BJ (cell line): ENCODE measurements at regions not wholly inside any gene's neighbourhood (a gene's known extent, or its start where the extent isn't known, plus 50 kb on each side); places are given as distances from the start of the nearest gene placed in this dataset.

Experiments used
- CTCF ChIA-PET: fragments of 350-600 bp; formaldehyde crosslinking; extraction: SDS; loops from one replicate; lab custom pipeline; 2021; ENCODE audit warnings: antibody characterized with exemption, inconsistent platforms; lab: Yijun Ruan, JAX
- POLR2A ChIA-PET: fragments of 300-600 bp; sonication (Branson Sonifier 250); formaldehyde crosslinking; extraction: SDS; loops from one replicate; lab custom pipeline; 2021; ENCODE audit warnings: antibody characterized with exemption; lab: Charles Lee
- DNase-seq: peaks from one replicate; pipeline ENCODE4 v3.0.0-alpha.2; 2011; ENCODE audit warnings: low read depth
- H3K27me3 ChIP-seq: 2 replicates; pipeline ENCODE4 v1.6.0; 2011; ENCODE audit warnings: low read length; ENCODE audit not compliant: control insufficient read depth, insufficient read depth
- H3K36me3 ChIP-seq: 2 replicates; pipeline ENCODE4 v1.5.1; 2011; ENCODE audit warnings: low read length; ENCODE audit not compliant: control insufficient read depth, insufficient read depth
- H3K4me3 ChIP-seq: 2 replicates; pipeline ENCODE4 v1.5.1; 2011; ENCODE audit warnings: low read depth, mild to moderate bottlenecking, control low read depth, low read length
- CTCF ChIP-seq: IDR thresholded peaks from 2 replicates; pipeline ENCODE4 v1.5.1; 2011; ENCODE audit warnings: low read depth, mild to moderate bottlenecking, control low read depth, inconsistent platforms, low read length, moderate library complexity; ENCODE audit not compliant: insufficient read depth

DNA sequence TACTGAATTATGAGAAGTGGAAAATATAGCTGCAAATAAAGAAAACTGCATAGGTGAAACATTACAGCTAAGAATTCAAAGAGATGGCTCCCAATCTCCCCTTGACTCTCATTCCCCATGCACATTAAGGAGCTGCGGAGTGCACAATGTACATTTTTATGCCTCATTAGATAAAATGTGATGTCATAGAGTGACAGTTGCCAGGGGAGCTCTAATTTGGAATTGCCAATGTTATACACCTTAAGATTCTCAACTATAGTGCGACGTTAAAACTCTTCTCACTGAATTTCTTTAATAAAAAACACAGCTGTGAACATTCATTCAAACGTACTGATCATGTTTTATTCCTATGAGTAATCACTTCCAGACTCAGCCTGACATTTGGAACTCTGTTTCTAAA is 386.9 kb upstream of the CELF2 start:
- no peaks in the 10 kb centered on the region for H3K27me3 ChIP-seq
- ChIA-PET POLR2A (no interaction called here), CTCF (no interaction called here)
- H3K4me3 ChIP-seq = no peak overlapping the region
- no peaks in the 10 kb centered on the region for H3K36me3 ChIP-seq
- DNase-seq = no peak
- no peak for TF ChIP-seq CTCF

GRCh38 chr10:10642189-10642588 is 375.5 kb upstream of the CELF2 start:
- TF ChIP-seq CTCF = no peak
- POLR2A ChIA-PET = no interaction called here
- H3K4me3 ChIP-seq = no peak overlapping the region
- H3K27me3 ChIP-seq = no peaks in the 10 kb centered on the region
- CTCF ChIA-PET = no interaction called here
- no peak for DNase-seq
- no peaks in the 10 kb centered on the region for H3K36me3 ChIP-seq

GRCh38 chr10:10642751-10643150 is 374.9 kb upstream of the CELF2 start:
- Histone ChIP-seq H3K36me3 (no peaks in the 10 kb centered on the region), H3K4me3 (no peak overlapping the region), H3K27me3 (no peaks in the 10 kb centered on the region)
- no peak for TF ChIP-seq CTCF
- POLR2A ChIA-PET = no interaction called here
- DNase-seq = no peak
- CTCF ChIA-PET = no interaction called here

DNA sequence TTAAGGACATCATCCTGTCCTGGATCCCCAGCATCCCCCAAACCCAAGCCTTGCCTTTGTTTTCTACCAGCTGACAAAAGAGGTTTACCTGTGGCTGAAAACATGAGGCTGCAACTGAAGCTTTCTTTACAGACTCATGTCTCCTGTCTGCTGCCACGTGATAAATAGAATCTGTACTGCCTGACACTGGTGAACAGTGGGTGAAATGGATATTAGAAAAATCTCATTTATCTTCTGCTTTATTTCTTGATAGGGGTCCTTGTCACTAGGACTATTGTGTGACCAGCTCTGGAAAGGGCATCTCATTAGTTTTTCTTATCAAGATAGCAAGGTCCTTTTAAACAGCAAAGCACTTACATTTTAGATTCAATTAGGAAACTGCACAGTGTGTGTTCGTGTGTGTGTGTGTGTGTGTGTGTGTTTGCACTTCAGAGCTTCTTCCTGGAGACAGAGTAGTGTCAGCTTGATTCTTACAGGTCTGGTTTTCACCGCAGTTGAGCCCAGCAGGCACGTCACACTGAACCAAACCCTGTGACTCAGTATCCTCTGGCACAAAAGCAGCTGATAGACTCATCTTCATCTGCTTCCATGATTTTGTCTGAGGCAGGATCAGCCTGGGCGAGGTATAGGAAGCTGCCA is 373.5 kb upstream of the CELF2 start:
- DNase-seq = no peak
- H3K27me3 ChIP-seq = no peaks in the 10 kb centered on the region
- ChIA-PET POLR2A (no interaction called here), CTCF (no interaction called here)
- TF ChIP-seq CTCF = no peak
- H3K36me3 ChIP-seq = no peaks in the 10 kb centered on the region
- no peak overlapping the region for H3K4me3 ChIP-seq

DNA sequence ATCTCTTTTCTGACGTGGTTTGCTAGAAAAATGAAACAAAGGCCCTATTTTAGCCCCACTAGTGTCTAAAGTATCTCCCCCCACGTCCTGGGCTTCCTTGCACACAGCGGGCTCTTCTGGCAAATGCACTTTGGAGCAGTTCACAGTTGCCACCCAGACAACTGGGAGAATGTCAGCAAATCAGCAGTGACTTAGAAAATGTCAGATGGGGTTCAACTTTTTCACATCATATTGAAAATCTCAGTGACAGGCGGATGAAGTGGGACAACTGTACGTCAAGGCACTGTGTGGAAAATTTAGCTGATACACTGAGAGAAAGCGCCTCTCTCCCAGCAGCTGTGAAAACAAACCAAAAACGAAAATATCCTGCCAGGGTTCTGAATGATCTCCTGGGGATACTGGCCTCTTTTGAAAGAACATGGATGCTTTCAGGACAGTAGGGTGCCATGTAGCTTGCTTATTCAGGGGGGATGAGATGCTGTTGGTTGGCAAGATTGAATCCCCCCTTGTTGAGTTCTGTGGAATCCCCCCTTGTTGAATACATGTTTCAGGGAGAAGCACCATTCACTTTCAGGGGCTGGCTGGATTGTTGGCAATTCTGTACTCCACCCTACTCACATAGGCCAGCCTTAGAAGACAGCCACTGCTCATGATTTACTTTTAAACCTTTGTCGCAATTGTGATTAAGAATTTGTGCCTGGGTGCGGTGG is 372.8 kb upstream of the CELF2 start:
- TF ChIP-seq CTCF = no peak
- H3K27me3 ChIP-seq = no peaks in the 10 kb centered on the region
- no peaks in the 10 kb centered on the region for H3K36me3 ChIP-seq
- POLR2A ChIA-PET = no interaction called here
- DNase-seq = no peak
- CTCF ChIA-PET = no interaction called here
- no peak overlapping the region for H3K4me3 ChIP-seq
